ENCODE measurements at regions not wholly inside any gene's neighbourhood (a gene's known extent, or its start where the extent isn't known, plus 50 kb on each side); places are given as distances from the start of the nearest gene placed in this dataset.

GRCh38 chr21:21614966-21615365 lies 616.8 kb downstream of the NCAM2 start:
- no peaks in the 10 kb centered on the region for H3K79me2 ChIP-seq (ENCODE audit: insufficient read depth)
- H3K36me3 ChIP-seq (replicated peaks in 1 of 2; ENCODE audit: control insufficient read depth in 1 of 2, insufficient read depth in 2 of 2, low read length in 1 of 2) = no peaks in the 10 kb centered on the region
- no peaks in the 10 kb centered on the region for H3K27me3 ChIP-seq (ENCODE audit: insufficient read depth)
- no peaks in the 10 kb centered on the region for H4K20me1 ChIP-seq (ENCODE audit: insufficient read depth)
- 90% methylated on average over 3 of the region's 3 CpGs for WGBS (ENCODE audit: low lambda C conversion rate)
- 0 out of 2 replicates have a peak, but pooled peaks cover 3% of the 10 kb centered on the region for H3K9me2 ChIP-seq
- H3K4me3 ChIP-seq (ENCODE audit: low read depth in 2 of 2, low read length in 1 of 2) = no peak overlapping the region
- peaks cover 6% of the 10 kb centered on the region for H3F3A ChIP-seq (replicated peaks; ENCODE audit: insufficient read depth)
- TF ChIP-seq POLR2AphosphoS5 (IDR thresholded peaks at IDR 0.05; ENCODE audit: low read depth, low read length) (no peak), GATA2 (CRISPR knock-in tag; IDR thresholded peaks at IDR 0.05) (no peak), YY1 (IDR thresholded peaks at IDR 0.05; ENCODE audit: low read depth) (no peak), FOXJ3 (CRISPR knock-in tag; IDR thresholded peaks at IDR 0.05) (no peak), TAF1 (IDR thresholded peaks at IDR 0.05; ENCODE audit: borderline replicate concordance, low read depth, low read length) (no peak), CHD2 (IDR thresholded peaks at IDR 0.05; ENCODE audit: low read length, partially characterized antibody) (no peak), SMC3 (IDR thresholded peaks at IDR 0.05; ENCODE audit: low read depth, low read length) (no peak), ZBTB33 (IDR thresholded peaks at IDR 0.05; ENCODE audit: borderline replicate concordance, low read depth) (no peak), NFIC (IDR thresholded peaks at IDR 0.05; ENCODE audit: borderline replicate concordance) (no peak), TCF12 (IDR thresholded peaks at IDR 0.05) (no peak), MAX (IDR thresholded peaks at IDR 0.05; ENCODE audit: low read depth) (no peak), RCOR1 (IDR thresholded peaks at IDR 0.05; ENCODE audit: low read length) (no peak), GABPA (IDR thresholded peaks at IDR 0.05; ENCODE audit: low read depth) (no peak), MEF2A (IDR thresholded peaks at IDR 0.05; ENCODE audit: borderline replicate concordance, low read depth) (no peak), ELF1 (IDR thresholded peaks at IDR 0.05) (no peak), USF2 (IDR thresholded peaks at IDR 0.05; ENCODE audit: borderline replicate concordance, low read depth, low read length) (no peak), IRF3 (IDR thresholded peaks at IDR 0.05; ENCODE audit: low read depth, low read length) (no peak), FOSL2 (IDR thresholded peaks at IDR 0.05; ENCODE audit: borderline replicate concordance, low read depth) (no peak), REST (IDR thresholded peaks at IDR 0.05; ENCODE audit: low read depth, low read length) (no peak)
- H3K4me1 ChIP-seq (ENCODE audit: control insufficient read depth in 1 of 2, insufficient read depth in 2 of 2, low read depth in 1 of 2, low read length in 1 of 2) = peaks cover 0 to 8% of the 10 kb centered on the region in 2 experiments; a peak in 2 of 4 replicates
- ChIA-PET CTCF (no interaction called here), POLR2A (no interaction called here)
- H3K9ac ChIP-seq = no peak overlapping the region
- H3K27ac ChIP-seq (ENCODE audit: low read depth in 2 of 2, low read length in 1 of 2) = no peak overlapping the region
- no peak overlapping the region for H3K4me2 ChIP-seq
- DNase-seq = no peak
- no peak overlapping the region for H2AFZ ChIP-seq (ENCODE audit: low read depth)
- H3K9me3 ChIP-seq = no peaks in the 10 kb centered on the region; the same call in 1 of the 2 replicates

Measured in SK-N-SH (cell line).